ENCODE measurements at regions not wholly inside any gene's neighbourhood (a gene's known extent, or its start where the extent isn't known, plus 50 kb on each side); places are given as distances from the start of the nearest gene placed in this dataset.
"Not testable (repeated sequence)": the region's sequence is repeated elsewhere in the genome, so short reads cannot be mapped to it uniquely, and the experiment has no call there.

- DNase-seq = not testable (repeated sequence)
These were observed 260.2 kb upstream of the PTCHD4 start for GRCh38 chr6:48371226-48371625.

- no peak for DNase-seq
These were observed 258.1 kb upstream of the PTCHD4 start for GRCh38 chr6:48369100-48369499.

- DNase-seq = no peak
These were observed 214.7 kb upstream of the PTCHD4 start for GRCh38 chr6:48325701-48326100.

GRCh38 chr6:48318670-48319069 is 207.7 kb upstream of the PTCHD4 start:
- no peak for DNase-seq

- no peak for DNase-seq
These were observed 204.9 kb upstream of the PTCHD4 start for GRCh38 chr6:48315915-48316314.

- no peak for DNase-seq
These were observed 204.2 kb upstream of the PTCHD4 start for GRCh38 chr6:48315051-48315719.

- DNase-seq = no peak
These were observed 200.3 kb upstream of the PTCHD4 start for GRCh38 chr6:48311301-48311700.

- DNase-seq = no peak
These were observed 196.6 kb upstream of the PTCHD4 start for GRCh38 chr6:48307573-48307972.

GRCh38 chr6:48290595-48290994 is 179.6 kb upstream of the PTCHD4 start:
- DNase-seq = no peak

GRCh38 chr6:48289841-48290240 is 178.8 kb upstream of the PTCHD4 start:
- DNase-seq = no peak

GRCh38 chr6:48281217-48281616 is 170.2 kb upstream of the PTCHD4 start:
- no peak for DNase-seq

GRCh38 chr6:48280035-48280620 is 169.1 kb upstream of the PTCHD4 start:
- no peak for DNase-seq

GRCh38 chr6:48278261-48278660 is 167.3 kb upstream of the PTCHD4 start:
- no peak for DNase-seq

- no peak for DNase-seq
These were observed 161.5 kb upstream of the PTCHD4 start for GRCh38 chr6:48272518-48272917.

GRCh38 chr6:48255094-48255493 is 144.1 kb upstream of the PTCHD4 start:
- DNase-seq = no peak

- DNase-seq = no peak
These were observed 138.1 kb upstream of the PTCHD4 start for GRCh38 chr6:48249071-48249470.

- no peak for DNase-seq
These were observed 132.1 kb upstream of the PTCHD4 start for GRCh38 chr6:48243071-48243470.

GRCh38 chr6:48240287-48240686 is 129.3 kb upstream of the PTCHD4 start:
- no peak for DNase-seq

GRCh38 chr6:48236375-48236774 is 125.4 kb upstream of the PTCHD4 start:
- no peak for DNase-seq

GRCh38 chr6:48233063-48233462 is 122.1 kb upstream of the PTCHD4 start:
- DNase-seq = no peak

- DNase-seq = no peak
These were observed 118.8 kb upstream of the PTCHD4 start for GRCh38 chr6:48229841-48230240.

- no peak for DNase-seq
These were observed 111.2 kb upstream of the PTCHD4 start for GRCh38 chr6:48222241-48222640.

- no peak for DNase-seq
These were observed 102.2 kb upstream of the PTCHD4 start for GRCh38 chr6:48213076-48213788.

GRCh38 chr6:48212501-48212900 is 101.5 kb upstream of the PTCHD4 start:
- DNase-seq = no peak
